ENCODE measurements at regions not wholly inside any gene's neighbourhood (a gene's known extent, or its start where the extent isn't known, plus 50 kb on each side); places are given as distances from the start of the nearest gene placed in this dataset.

GRCh38 chr20:33908336-33908735, 85.4 kb upstream of the RALY start:
- Histone ChIP-seq H3K27ac (no peak overlapping the region), H3K9me3 (no peaks in the 10 kb centered on the region), H3K36me3 (no peaks in the 10 kb centered on the region), H3K27me3 (no peaks in the 10 kb centered on the region), H3K4me1 (peaks cover 5 to 20% (median 9%) of the 10 kb centered on the region in 4 donors), H3K4me3 (no peak overlapping the region)
- ATAC-seq (ENCODE audit: low FRiP score in 2 of 2) = no peak
- no peak for DNase-seq
- no peak for TF ChIP-seq POLR2A (IDR thresholded peaks at IDR 0.05)
- TF ChIP-seq POLR2AphosphoS5 (IDR thresholded peaks at IDR 0.05) = no peak
- TF ChIP-seq EP300 (IDR thresholded peaks at IDR 0.05) = no peak
- no peak for TF ChIP-seq CTCF (IDR thresholded peaks at IDR 0.05)
- WGBS, 2 donors = 46 to 55% methylated on average over 6 of the region's 6 CpGs

GRCh38 chr20:33908868-33909267, 84.8 kb upstream of the RALY start:
- H3K4me1 ChIP-seq = peaks cover 5 to 20% (median 9%) of the 10 kb centered on the region in 4 donors
- no peaks in the 10 kb centered on the region for H3K36me3 ChIP-seq
- no peak overlapping the region for H3K4me3 ChIP-seq
- no peak for DNase-seq
- TF ChIP-seq POLR2A (IDR thresholded peaks at IDR 0.05) (no peak), POLR2AphosphoS5 (IDR thresholded peaks at IDR 0.05) (no peak), EP300 (IDR thresholded peaks at IDR 0.05) (no peak), CTCF (IDR thresholded peaks at IDR 0.05) (no peak)
- H3K27ac ChIP-seq = peak overlapping the region in 3 of 4 donors; percentile 50 to 60 (median 53)
- WGBS, 2 donors = 94 to 95% methylated on average over 6 of the region's 6 CpGs
- no peaks in the 10 kb centered on the region for H3K27me3 ChIP-seq
- no peaks in the 10 kb centered on the region for H3K9me3 ChIP-seq
- ATAC-seq (ENCODE audit: low FRiP score in 2 of 2) = no peak

GRCh38 chr20:33909331-33909921, 84.3 kb upstream of the RALY start:
- TF ChIP-seq POLR2A (IDR thresholded peaks at IDR 0.05) = peak in 1 of 4 donors; percentile 38
- TF ChIP-seq POLR2AphosphoS5 (IDR thresholded peaks at IDR 0.05) = peak; percentile 37 to 76
- no peak for TF ChIP-seq CTCF (IDR thresholded peaks at IDR 0.05)
- peak in 1 of 4 donors; percentile 95 for TF ChIP-seq EP300 (IDR thresholded peaks at IDR 0.05)
- ATAC-seq (ENCODE audit: low FRiP score in 2 of 2) = peak; percentile 82 to 88
- H3K27me3 ChIP-seq = no peaks in the 10 kb centered on the region
- no peaks in the 10 kb centered on the region for H3K9me3 ChIP-seq
- peak in 1 of 2 donors; percentile 42 for DNase-seq
- H3K4me1 ChIP-seq = peaks cover 5 to 20% (median 9%) of the 10 kb centered on the region in 4 donors
- 57 to 63% methylated on average over 6 of the region's 6 CpGs for WGBS, 2 donors
- H3K27ac ChIP-seq = peak overlapping the region; percentile 50 to 81 (median 69)
- H3K4me3 ChIP-seq = no peak overlapping the region
- H3K36me3 ChIP-seq = no peaks in the 10 kb centered on the region

- ATAC-seq (ENCODE audit: low FRiP score in 2 of 2) (no peak), DNase-seq (no peak)
- Histone ChIP-seq H3K9me3 (no peaks in the 10 kb centered on the region), H3K4me3 (no peak overlapping the region), H3K36me3 (no peaks in the 10 kb centered on the region), H3K4me1 (peaks cover 5 to 20% (median 9%) of the 10 kb centered on the region in 4 donors), H3K27me3 (no peaks in the 10 kb centered on the region), H3K27ac (peak overlapping the region in 3 of 4 donors; percentile 60 to 81 (median 78))
- 35 to 39% methylated on average over 2 of the region's 2 CpGs for WGBS, 2 donors
- TF ChIP-seq EP300 (IDR thresholded peaks at IDR 0.05) (no peak), POLR2A (IDR thresholded peaks at IDR 0.05) (no peak), CTCF (IDR thresholded peaks at IDR 0.05) (no peak), POLR2AphosphoS5 (IDR thresholded peaks at IDR 0.05) (no peak)
Measured at GRCh38 chr20:33910056-33910455, 83.7 kb upstream of the RALY start.
